SK-N-SH (cell line): ENCODE measurements at regions not wholly inside any gene's neighbourhood (a gene's known extent, or its start where the extent isn't known, plus 50 kb on each side); places are given as distances from the start of the nearest gene placed in this dataset.

Experiments
- CTCF ChIP-seq: fragments of 200-600 bp; sonication (generic); IDR thresholded peaks from 2 replicates; pipeline ENCODE4 v1.6.1; 2017; ENCODE audit warnings: antibody characterized with exemption, mild to moderate bottlenecking, moderate library complexity
- MEF2A ChIP-seq: IDR thresholded peaks from 2 replicates; pipeline ENCODE4 v1.4.0; 2012; ENCODE audit warnings: low read depth, borderline replicate concordance
- NFIC ChIP-seq: IDR thresholded peaks from 2 replicates; pipeline ENCODE4 v1.4.0; 2012; ENCODE audit warnings: borderline replicate concordance
- REST ChIP-seq: IDR thresholded peaks from 2 replicates; pipeline ENCODE4 v1.6.1; 2012; ENCODE audit warnings: mild to moderate bottlenecking, low read depth, low read length, moderate library complexity
- RFX5 ChIP-seq: IDR thresholded peaks from 2 replicates; pipeline ENCODE4 v1.6.1; 2012; ENCODE audit warnings: mild to moderate bottlenecking, improper control_type of control experiment, low read length

- TF ChIP-seq CTCF (no peak), REST (no peak), RFX5 (no peak), NFIC (no peak), MEF2A (no peak)
Measured at GRCh38 chr14:37665951-37666350, 70.5 kb downstream of the TTC6 start.
